ENCODE measurements at regions not wholly inside any gene's neighbourhood (a gene's known extent, or its start where the extent isn't known, plus 50 kb on each side); places are given as distances from the start of the nearest gene placed in this dataset.
"Not testable (repeated sequence)": the region's sequence is repeated elsewhere in the genome, so short reads cannot be mapped to it uniquely, and the experiment has no call there.

DNA sequence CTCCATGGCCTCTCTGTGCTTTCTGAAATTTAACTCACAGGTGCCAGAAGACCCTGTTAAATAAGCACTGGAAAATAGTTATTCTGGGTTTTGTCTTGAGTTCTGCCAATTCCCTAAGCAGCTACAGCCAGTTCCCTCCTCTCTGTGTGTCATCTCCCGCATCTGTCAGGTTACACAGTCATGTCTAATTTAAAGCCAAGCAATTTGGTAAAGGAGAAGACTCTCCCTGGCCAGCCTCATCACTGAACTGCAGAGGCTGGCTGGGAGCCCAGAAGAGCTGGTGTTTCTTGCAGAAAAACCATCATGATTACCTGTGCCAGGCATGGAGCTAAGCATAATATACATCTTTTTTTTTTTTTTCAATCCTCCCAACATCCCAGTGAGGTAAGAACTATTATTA, 141.3 kb upstream of the ZNF366 start:
- DNase-seq: no peak

DNA sequence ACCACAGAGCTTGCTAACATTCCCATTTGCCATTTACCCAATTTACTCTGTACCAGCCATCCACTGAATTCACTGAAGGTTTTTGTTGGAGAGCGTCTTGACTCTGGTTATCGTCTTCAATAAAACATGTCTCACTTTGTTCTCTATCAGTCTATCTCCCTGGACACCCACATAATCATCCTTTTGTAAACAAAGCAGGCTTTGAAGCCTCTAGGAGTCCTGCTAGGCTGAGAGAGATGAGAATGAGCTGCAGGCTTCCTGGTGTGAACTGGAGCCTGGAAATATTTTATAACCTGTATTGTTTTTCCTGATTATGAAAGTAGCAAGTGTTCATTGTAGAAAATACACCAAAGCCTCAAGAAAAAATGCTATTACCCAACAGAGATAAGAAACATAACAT, 140.6 kb upstream of the ZNF366 start:
- peak; percentile 45 for DNase-seq

- DNase-seq: no peak
Observed at GRCh38 chr5:72646246-72646866, 139.1 kb upstream of the ZNF366 start.

GRCh38 chr5:72645064-72645846, 138.0 kb upstream of the ZNF366 start:
- DNase-seq: no peak

- DNase-seq: no peak
Observed at GRCh38 chr5:72644296-72644695, 137.1 kb upstream of the ZNF366 start.

DNA sequence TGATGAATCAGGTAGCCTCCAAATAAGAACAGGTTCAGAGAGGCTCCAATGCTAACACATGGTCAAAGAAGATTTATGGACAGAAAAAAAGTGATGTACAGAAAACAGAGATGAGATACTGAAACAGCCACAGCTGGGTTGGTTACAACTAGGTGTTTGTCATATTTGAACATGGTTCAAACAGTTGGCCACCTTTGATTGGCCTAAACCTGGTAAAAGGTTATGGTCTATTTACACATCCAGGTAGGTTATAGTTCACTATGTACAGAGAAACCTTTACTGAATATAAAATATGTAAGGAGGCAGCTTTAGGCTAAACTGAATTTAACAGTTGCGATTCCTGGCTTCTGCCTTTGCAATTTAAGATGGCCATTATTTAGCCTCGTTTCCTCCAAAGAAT, 134.0 kb upstream of the ZNF366 start:
- DNase-seq: no peak

GRCh38 chr5:72637058-72637457, 129.8 kb upstream of the ZNF366 start:
- no peak for DNase-seq

DNA sequence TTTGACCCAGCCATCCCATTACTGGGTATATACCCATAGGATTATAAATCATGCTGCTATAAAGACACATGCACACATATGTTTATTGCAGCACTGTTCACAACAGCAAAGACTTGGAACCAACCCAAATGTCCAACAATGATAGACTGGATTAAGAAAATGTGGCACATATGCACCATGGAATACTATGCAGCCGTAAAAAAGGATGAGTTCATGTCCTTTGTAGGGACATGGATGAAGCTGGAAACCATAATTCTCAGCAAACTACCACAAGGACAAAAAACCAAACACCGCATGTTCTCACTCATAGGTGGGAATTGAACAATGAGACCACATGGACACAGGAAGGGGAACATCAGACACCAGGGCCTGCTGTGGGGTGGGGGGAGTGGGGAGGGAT, 129.4 kb upstream of the ZNF366 start:
- not testable (repeated sequence) for DNase-seq

GRCh38 chr5:72634444-72634843, 127.2 kb upstream of the ZNF366 start:
- no peak for DNase-seq

DNA sequence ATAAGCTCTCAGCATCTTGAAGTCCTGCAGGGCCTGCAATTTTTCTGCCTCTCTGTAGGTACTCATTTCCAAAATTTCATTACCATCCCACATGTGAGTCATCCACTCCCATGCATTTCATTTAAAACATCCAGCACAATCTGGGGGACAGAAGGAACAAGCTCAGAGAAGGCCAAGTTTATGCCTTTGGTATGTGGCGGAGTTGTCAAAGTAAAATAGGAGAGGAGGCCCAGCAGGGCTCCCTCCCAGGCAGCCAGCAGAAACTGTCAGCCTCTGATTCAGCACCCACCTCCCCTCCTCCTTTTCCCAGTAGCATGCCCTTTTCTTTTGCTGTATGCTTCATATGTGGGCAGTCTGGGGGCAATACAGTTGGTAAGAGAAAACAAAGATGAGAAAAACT, 126.4 kb upstream of the ZNF366 start:
- DNase-seq: no peak

GRCh38 chr5:72633041-72633445, 125.8 kb upstream of the ZNF366 start:
- DNase-seq: no peak

DNA sequence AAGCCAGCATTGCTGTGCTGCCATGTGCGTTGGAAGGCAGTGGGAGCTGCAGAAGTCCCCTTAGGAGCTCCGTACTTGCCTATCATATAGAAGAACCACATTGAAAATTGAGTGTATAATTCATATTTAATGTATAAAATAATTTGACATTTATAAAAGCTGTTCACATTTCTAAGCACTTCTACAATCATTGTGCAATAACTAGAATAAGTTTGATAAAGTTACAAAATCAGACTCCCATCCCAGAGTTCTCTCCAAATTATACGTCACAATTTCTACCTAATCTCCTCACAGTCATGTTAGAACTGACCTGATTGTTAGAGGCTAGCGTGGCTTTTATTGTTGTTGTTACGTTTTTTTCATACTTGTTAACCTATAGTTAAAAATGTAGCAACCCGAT, 123.5 kb upstream of the ZNF366 start:
- DNase-seq: no peak

DNA sequence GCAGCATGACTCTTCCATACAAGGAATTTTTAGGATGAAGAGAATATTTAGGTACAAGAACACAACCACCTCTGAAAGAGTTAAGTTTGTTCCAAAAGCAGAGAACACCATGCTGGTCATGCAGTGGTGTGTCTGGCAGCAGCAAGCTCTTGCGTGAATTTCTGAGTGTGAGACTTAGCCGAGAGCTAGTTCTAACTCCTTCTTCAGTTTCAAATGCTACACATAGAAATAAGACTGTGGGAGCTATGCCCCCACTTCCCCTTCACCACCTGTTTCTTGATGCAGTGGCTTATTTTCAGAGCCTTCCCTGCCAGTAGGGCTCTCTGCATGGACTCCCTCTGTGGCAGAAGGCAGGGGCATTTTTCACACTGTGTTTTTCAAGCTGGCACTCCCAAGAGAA, 122.9 kb upstream of the ZNF366 start:
- DNase-seq: no peak

- no peak for DNase-seq
Observed at GRCh38 chr5:72628771-72629371, 121.7 kb upstream of the ZNF366 start.

DNA sequence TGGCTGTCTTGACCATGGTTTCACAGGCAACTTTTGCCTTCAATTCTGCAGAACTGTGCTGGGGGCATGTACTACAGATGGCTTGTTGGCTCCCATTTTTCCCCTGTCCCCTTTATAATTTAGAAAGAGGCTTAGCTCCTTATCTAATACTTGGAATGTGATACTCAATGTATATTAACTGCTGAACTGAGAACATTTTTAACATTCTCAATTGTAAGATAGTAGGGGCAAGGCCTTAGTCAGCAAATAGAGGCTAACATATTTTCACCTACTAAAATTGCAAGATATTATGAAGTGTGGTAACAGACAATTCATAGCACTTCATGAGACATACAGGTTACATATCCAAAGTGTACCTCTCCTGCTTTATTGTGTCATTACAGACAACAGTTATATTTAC, 118.1 kb upstream of the ZNF366 start:
- no peak for DNase-seq

DNA sequence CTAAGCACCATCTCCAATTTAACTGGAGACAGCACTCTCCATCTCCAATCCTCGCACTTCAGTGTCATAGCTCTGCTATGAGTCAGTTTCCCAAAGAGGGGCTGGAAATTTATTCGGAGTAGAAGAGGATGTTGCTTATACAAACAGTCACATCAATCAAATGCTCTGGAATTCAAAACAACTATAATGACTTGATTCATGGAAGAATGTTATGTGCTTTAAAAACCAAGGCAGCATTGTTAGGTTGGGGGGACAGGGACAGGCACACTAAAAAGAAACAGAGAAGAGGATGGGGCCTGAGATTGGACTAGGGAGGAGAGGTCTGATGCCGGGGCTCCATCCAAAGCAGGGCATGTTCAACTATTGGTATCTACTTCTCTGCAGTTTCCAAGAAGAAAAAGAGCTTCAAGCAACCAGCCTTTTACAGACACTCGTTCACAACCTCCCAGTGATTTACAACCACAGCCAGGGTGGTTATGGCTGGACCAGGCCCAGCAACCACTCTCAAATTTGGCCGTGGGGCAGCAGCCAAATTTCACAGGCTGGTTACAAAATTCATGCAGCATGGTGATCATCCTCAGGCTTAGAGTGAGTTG, 117.5 kb upstream of the ZNF366 start:
- DNase-seq: no peak

DNA sequence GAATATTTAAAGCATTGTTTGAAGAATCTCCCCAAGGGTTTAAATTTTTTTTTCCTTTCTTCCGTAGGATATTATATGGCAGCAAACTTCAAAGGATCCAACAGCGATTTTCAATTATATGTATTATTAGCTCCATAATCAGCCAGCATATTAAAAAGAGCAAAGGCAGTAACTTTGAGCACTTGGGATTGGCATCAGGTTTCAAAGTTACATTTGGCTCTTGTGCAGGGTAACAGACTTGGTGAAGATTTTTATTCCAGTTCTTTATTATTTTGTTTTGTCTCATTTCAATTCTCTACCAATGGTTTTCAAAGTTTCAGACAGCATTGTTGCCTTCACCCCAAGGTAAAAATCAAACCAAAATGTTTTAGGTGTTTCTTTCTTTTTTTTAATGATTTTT, 116.7 kb upstream of the ZNF366 start:
- DNase-seq: no peak

DNA sequence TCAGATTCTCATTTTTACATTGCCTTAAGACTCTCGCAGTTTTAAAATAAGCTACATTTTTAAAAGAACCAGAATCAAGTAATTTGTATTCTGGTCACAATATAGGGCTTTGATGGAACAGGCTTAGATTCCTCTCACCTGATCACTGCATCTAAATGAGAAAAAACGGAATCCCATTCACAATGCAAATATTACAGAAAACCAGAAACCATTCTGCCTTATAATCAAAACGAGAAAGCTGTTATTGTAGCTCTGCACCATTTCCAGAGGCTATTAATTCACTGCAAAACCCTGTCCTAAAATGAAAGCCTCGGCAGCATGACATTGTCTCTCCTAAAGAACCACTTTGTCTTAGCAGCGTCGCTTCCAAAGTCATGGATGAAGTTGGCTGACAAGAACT, 116.1 kb upstream of the ZNF366 start:
- DNase-seq: no peak

GRCh38 chr5:72622170-72622760, 115.1 kb upstream of the ZNF366 start:
- no peak for DNase-seq

- DNase-seq: no peak
Observed at GRCh38 chr5:72621576-72621975, 114.4 kb upstream of the ZNF366 start.

DNA sequence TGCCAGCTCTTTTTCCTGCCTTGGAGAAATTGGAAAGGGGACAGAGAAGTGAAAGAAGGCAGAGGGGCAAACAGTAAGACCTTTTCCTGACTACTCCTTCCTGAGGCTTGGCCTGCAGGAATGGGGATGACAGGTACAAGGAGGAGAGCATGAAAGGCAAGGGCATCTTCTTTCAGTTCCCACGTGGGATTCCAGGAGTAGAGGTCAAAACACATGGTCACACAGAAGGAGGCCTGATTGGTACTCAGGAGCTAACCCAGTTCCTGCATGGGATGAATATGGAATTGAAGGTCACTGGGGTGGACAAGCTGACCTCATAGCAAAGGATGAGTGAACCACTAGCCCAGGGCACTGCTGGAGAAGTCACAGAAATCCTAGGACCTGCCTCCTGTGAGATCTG, 112.5 kb upstream of the ZNF366 start:
- DNase-seq: no peak

GRCh38 chr5:72619251-72619650, 112.0 kb upstream of the ZNF366 start:
- DNase-seq: no peak

DNA sequence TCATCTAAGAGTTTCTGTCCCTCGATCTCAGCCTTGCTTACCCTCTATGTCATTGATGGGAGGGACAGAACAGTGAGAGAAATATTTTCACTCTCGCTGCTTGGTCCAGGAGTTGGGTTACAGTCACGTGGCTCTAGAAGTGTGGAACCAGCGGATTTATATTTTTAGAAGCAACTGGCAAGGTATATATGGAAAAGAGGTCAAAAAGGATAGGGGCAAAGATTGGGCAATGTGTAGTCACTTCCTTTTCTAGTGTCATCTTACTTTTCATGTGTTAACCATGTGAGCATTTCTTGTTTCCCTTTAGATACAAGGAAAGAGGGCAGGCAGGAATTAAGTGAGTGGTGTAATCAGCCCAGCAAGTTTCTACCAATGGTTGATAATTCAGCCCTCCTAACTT, 111.5 kb upstream of the ZNF366 start:
- no peak for DNase-seq

DNA sequence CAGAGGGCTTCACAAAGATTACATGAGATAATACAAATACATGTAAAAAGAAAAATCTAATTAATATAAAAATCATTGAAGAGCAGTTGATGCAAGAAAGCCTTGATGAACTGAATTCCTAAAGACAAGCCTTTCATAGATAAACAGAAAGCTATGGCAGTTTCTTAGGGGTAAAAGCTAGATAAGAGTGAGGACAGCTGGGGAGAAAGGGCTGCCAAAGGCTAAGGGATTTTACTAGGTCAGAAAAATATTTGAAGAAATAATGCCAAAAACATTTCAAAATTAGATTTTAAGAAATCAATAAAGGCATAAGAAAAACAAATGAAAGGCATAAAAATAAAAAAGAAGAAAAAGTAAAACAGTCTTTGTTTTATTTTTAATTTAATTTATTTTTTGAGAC, 107.9 kb upstream of the ZNF366 start:
- DNase-seq: no peak
